Glutamatergic neuron (in vitro differentiated cells): ENCODE measurements at regions not wholly inside any gene's neighbourhood (a gene's known extent, or its start where the extent isn't known, plus 50 kb on each side); places are given as distances from the start of the nearest gene placed in this dataset.

Experiments used
- DNase-seq: peaks from one replicate; pipeline ENCODE4 v3.0.0; 2022
- H3K27ac Mint-ChIP-seq: one replicate; pipeline ENCODE4 v1.8.0; 2020; ENCODE audit warnings: mild to moderate bottlenecking, mixed read lengths, inconsistent platforms; ENCODE audit not compliant: unreplicated experiment
- H3K27me3 Mint-ChIP-seq: one replicate; pipeline ENCODE4 v1.8.0; 2020; ENCODE audit warnings: mild to moderate bottlenecking, moderate library complexity, mixed read lengths, inconsistent platforms; ENCODE audit not compliant: unreplicated experiment
- H3K36me3 Mint-ChIP-seq: one replicate; pipeline ENCODE4 v1.8.0; 2020; ENCODE audit warnings: mild to moderate bottlenecking, mixed read lengths, inconsistent platforms; ENCODE audit not compliant: unreplicated experiment
- H3K4me1 Mint-ChIP-seq: one replicate; pipeline ENCODE4 v1.8.0; 2020; ENCODE audit warnings: mild to moderate bottlenecking, low read depth, mixed read lengths, inconsistent platforms; ENCODE audit not compliant: unreplicated experiment
- H3K4me3 Mint-ChIP-seq: one replicate; pipeline ENCODE4 v1.8.0; 2020; ENCODE audit warnings: mild to moderate bottlenecking, mixed read lengths, inconsistent platforms; ENCODE audit not compliant: unreplicated experiment
- H3K9me3 Mint-ChIP-seq: one replicate; pipeline ENCODE4 v1.8.0; 2020; ENCODE audit warnings: mild to moderate bottlenecking, moderate library complexity, mixed read lengths, inconsistent platforms; ENCODE audit not compliant: unreplicated experiment
- CTCF ChIP-seq: fragments of 200-600 bp; sonication (generic); IDR thresholded peaks from one replicate; pipeline ENCODE4 v1.5.0; 2021; ENCODE audit not compliant: partially characterized antibody, unreplicated experiment

- DNase-seq = no peak
- H3K4me1 Mint-ChIP-seq = no peaks in the 10 kb centered on the region
- TF ChIP-seq CTCF = no peak
- H3K9me3 Mint-ChIP-seq = peaks cover 2% of the 10 kb centered on the region
- peaks cover 2% of the 10 kb centered on the region for H3K27me3 Mint-ChIP-seq
- no peak overlapping the region for H3K4me3 Mint-ChIP-seq
- H3K36me3 Mint-ChIP-seq = peaks cover 7% of the 10 kb centered on the region
- no peak overlapping the region for H3K27ac Mint-ChIP-seq
These were observed 193.9 kb downstream of the OMA1 start for GRCh38 chr1:58352476-58353092.

GRCh38 chr1:58346036-58346355 lies 200.5 kb downstream of the OMA1 start:
- DNase-seq = no peak
- Mint-ChIP-seq H3K36me3 (peaks cover 3% of the 10 kb centered on the region), H3K27me3 (no peaks in the 10 kb centered on the region), H3K9me3 (no peaks in the 10 kb centered on the region), H3K4me1 (peaks cover 12% of the 10 kb centered on the region), H3K27ac (no peak overlapping the region), H3K4me3 (peak overlapping the region; percentile 18)
- TF ChIP-seq CTCF = no peak

- Mint-ChIP-seq H3K9me3 (no peaks in the 10 kb centered on the region), H3K4me1 (peaks cover 12% of the 10 kb centered on the region), H3K4me3 (peak overlapping the region; percentile 18), H3K27me3 (no peaks in the 10 kb centered on the region), H3K36me3 (no peaks in the 10 kb centered on the region), H3K27ac (peak overlapping the region; percentile 1)
- no peak for TF ChIP-seq CTCF
- peak; percentile 16 for DNase-seq
These were observed 201.1 kb downstream of the OMA1 start for GRCh38 chr1:58345215-58346035.

- H3K36me3 Mint-ChIP-seq = no peaks in the 10 kb centered on the region
- H3K27me3 Mint-ChIP-seq = no peaks in the 10 kb centered on the region
- no peaks in the 10 kb centered on the region for H3K9me3 Mint-ChIP-seq
- TF ChIP-seq CTCF = no peak
- peaks cover 2% of the 10 kb centered on the region for H3K4me1 Mint-ChIP-seq
- H3K4me3 Mint-ChIP-seq = no peak overlapping the region
- DNase-seq = no peak
- no peak overlapping the region for H3K27ac Mint-ChIP-seq
These were observed 206.3 kb downstream of the OMA1 start for GRCh38 chr1:58340185-58340584.

GRCh38 chr1:58338081-58338480 lies 208.4 kb downstream of the OMA1 start:
- no peak for DNase-seq
- no peak for TF ChIP-seq CTCF
- no peaks in the 10 kb centered on the region for H3K27me3 Mint-ChIP-seq
- H3K36me3 Mint-ChIP-seq = no peaks in the 10 kb centered on the region
- peaks cover 1% of the 10 kb centered on the region for H3K9me3 Mint-ChIP-seq
- peaks cover 2% of the 10 kb centered on the region for H3K4me1 Mint-ChIP-seq
- H3K27ac Mint-ChIP-seq = no peak overlapping the region
- H3K4me3 Mint-ChIP-seq = no peak overlapping the region
